Cardiac fibroblast (primary cell): ENCODE measurements at regions not wholly inside any gene's neighbourhood (a gene's known extent, or its start where the extent isn't known, plus 50 kb on each side); places are given as distances from the start of the nearest gene placed in this dataset.

Experiments
- DNase-seq, 2 donors: peaks; one replicate each; pipeline versions ENCODE4 v3.0.0 to v3.0.0-alpha.2; 2010; ENCODE audit warnings: low read depth in 2 of 2
- H3K4me3 ChIP-seq, 2 donors: replicated peaks in 1 of 2; 1 replicate in 1 of 2; 2 replicates in 1 of 2; pipeline ENCODE4 v1.5.1; 2011; ENCODE audit warnings: low read depth in 2 of 2, low read length in 2 of 2, mild to moderate bottlenecking in 2 of 2, moderate library complexity in 1 of 2
- CTCF ChIP-seq: IDR thresholded peaks from one replicate; pipeline ENCODE4 v1.5.1; 2011; ENCODE audit warnings: low read depth, mild to moderate bottlenecking, low read length, inconsistent platforms

DNA sequence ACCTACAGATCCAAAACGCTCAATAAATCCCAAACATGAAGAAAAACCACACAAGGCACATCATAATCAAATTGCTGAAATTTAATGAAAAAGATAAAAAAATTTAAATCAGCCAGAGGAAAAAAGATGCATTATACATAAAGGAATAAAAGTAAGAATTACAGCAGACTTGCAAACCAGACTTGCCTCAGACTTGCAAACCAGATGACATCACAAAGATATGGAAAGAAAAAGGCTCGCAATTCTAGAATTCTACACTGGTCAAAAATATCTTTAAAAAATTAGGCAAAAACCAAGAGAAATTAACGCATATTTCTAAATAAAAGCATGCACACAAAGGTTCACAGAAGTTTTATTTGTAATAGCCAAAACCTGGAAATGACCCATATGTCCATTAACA lies 188.0 kb upstream of the NAMPT start:
- no peak for TF ChIP-seq CTCF
- no peak overlapping the region for H3K4me3 ChIP-seq
- DNase-seq = no peak

GRCh38 chr7:106471686-106472440 lies 187.1 kb upstream of the NAMPT start:
- no peak for TF ChIP-seq CTCF
- H3K4me3 ChIP-seq = no peak overlapping the region
- no peak for DNase-seq

DNA sequence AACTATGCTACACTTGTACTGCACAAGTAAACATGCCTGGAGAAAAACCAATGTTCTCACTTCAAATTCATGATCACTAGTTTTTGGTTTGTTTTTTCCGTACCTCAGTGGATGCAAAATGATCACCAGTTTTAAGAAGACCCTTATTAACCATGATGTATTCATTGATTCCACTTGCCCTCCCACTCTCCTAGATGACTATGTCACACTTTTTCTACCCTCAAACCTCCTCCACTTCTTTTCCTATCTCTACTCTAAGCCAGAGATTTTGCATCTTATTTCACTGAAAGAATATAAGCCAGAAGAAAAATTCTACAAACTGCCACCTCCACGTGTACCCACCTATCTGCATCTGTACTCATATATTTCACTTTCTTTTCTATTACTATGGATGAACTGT lies 186.2 kb upstream of the NAMPT start:
- DNase-seq = no peak

DNA sequence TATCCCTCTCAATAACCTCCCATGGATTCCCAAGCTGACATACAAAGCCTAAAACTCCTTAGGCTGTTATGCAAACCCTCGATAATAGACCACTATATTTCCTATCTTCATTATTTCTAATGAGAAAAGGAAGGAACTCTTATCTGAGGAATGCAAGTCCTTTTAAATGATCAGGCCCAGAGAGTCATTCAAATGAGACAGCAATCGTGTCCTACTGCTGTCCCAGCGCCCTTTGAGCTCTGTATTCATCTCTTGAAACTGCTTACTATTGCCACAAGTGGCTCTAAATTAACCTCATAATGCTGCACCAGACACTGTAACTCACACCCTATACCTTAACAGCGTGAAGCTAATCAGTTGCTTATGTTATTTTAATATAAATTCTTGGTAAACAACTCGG lies 182.1 kb upstream of the NAMPT start:
- TF ChIP-seq CTCF = no peak
- H3K4me3 ChIP-seq = no peak overlapping the region
- DNase-seq = no peak

More for the DNA sequence above, 186.2 kb upstream of the NAMPT start:
- H3K4me3 ChIP-seq = no peak overlapping the region
- no peak for TF ChIP-seq CTCF

DNA sequence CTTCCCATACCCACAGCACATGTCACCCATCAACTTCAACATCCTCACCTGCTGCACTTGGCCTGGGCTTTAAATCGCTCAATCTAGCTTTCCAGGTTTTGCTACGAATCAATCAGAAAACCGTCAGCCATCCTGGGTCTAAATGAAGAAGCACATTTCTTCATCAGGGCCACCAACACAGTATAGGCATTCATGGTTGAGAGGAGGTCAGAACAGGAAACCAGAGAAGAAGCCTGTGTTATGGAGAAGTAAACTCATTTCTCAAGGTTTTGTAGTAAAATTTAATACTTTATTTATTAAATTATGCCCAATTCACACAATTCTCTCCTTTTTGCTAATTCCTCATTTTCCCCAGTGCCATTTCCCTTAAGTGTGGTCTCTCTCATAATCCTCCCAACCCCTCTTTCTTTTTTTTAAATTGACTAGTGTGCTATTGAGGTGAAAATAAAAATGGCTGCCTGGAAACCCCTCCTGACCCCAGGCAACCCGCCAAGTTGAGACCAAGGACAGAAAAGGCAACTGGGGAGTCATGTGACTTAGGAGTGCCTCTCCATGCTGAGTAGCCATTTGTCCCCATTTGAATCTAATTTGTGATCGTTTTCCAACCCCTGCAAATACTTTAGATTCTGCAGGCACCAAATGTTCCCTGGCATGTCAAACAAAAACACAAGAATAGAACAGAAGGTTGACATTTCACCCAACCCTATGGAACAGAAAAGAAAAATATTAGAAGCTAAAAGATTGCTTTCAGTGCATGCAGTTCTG lies 181.1 kb upstream of the NAMPT start:
- DNase-seq = no peak
- TF ChIP-seq CTCF = no peak
- no peak overlapping the region for H3K4me3 ChIP-seq

DNA sequence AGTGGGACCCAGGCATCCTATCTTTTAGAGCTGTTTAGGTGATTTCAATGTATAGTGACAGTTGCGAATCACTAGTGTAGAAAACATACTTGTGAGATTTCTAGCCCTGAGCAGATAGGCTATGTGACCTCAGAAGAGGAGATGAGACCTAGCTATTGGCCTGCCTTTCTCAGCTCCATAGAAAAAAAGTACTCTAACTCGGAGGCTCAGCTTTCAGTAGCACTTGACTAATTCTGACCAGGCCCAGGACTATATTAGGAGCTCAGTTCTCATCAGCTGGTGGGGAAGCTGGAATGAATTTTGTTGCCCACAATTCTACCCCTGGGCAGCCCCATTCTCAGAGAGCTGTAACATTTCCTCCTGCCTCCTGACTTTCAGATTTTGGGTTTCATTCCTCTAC lies 179.9 kb upstream of the NAMPT start:
- TF ChIP-seq CTCF = no peak
- H3K4me3 ChIP-seq = no peak overlapping the region
- DNase-seq = no peak
